SK-N-SH treated with all-trans-retinoic acid at 6 μM for 48 hours (cell line): ENCODE measurements at regions not wholly inside any gene's neighbourhood (a gene's known extent, or its start where the extent isn't known, plus 50 kb on each side); places are given as distances from the start of the nearest gene placed in this dataset.

Source experiments
- ATAC-seq: fragments of 200-7000 bp; cut with Tn5 transposase; 3 replicates; pipeline ENCODE4 v1.9.1; 2020; ENCODE audit warnings: mild to moderate bottlenecking, moderate library complexity
- ARNTL ChIP-seq: fragments of 450-650 bp; formaldehyde crosslinking; IDR thresholded peaks from 2 replicates; pipeline ENCODE4 v1.5.0; 2020; ENCODE audit warnings: low read depth, mild to moderate bottlenecking, moderate library complexity, borderline replicate concordance
- BACH2 ChIP-seq: fragments of 250-450 bp; sonication (Bioruptor Pico); IDR thresholded peaks from 2 replicates; pipeline ENCODE4 v1.9.0; 2021; ENCODE audit warnings: mild to moderate bottlenecking, borderline replicate concordance
- ESRRG ChIP-seq: fragments of 250-450 bp; sonication (Bioruptor Pico); IDR thresholded peaks from 2 replicates; pipeline ENCODE4 v1.6.1; 2021; ENCODE audit warnings: mild to moderate bottlenecking
- GLIS3 ChIP-seq: fragments of 250-450 bp; sonication (Bioruptor Pico); IDR thresholded peaks from 2 replicates; pipeline ENCODE4 v1.5.0; 2020; ENCODE audit warnings: mild to moderate bottlenecking, moderate library complexity
- ISL1 ChIP-seq: fragments of 250-450 bp; sonication (Bioruptor Pico); IDR thresholded peaks from 2 replicates; pipeline ENCODE4 v2.1.2; 2022; ENCODE audit warnings: mild to moderate bottlenecking, moderate library complexity
- OSR1 ChIP-seq: fragments of 250-450 bp; sonication (Bioruptor Pico); IDR thresholded peaks from 2 replicates; pipeline ENCODE4 v1.8.0; 2022; ENCODE audit warnings: moderate library complexity, mild to moderate bottlenecking, inconsistent platforms
- PPARA ChIP-seq: fragments of 250-450 bp; sonication (Bioruptor Pico); IDR thresholded peaks from 2 replicates; pipeline ENCODE4 v1.5.0; 2020; ENCODE audit warnings: mild to moderate bottlenecking, borderline replicate concordance
- RARB ChIP-seq: fragments of 250-450 bp; sonication (Bioruptor Pico); IDR thresholded peaks from 2 replicates; pipeline ENCODE4 v1.8.0; 2021; ENCODE audit warnings: mild to moderate bottlenecking, moderate library complexity
- SNAI2 ChIP-seq: fragments of 250-450 bp; sonication (Bioruptor Pico); IDR thresholded peaks from 2 replicates; pipeline ENCODE4 v1.5.0; 2020; ENCODE audit warnings: mild to moderate bottlenecking, moderate library complexity
- TCF4 ChIP-seq: fragments of 250-450 bp; sonication (Bioruptor Pico); IDR thresholded peaks from 2 replicates; pipeline ENCODE4 v1.8.0; 2021; ENCODE audit warnings: mild to moderate bottlenecking, moderate library complexity, borderline replicate concordance
- TOX ChIP-seq: fragments of 250-450 bp; sonication (Bioruptor Pico); IDR thresholded peaks from 2 replicates; pipeline ENCODE4 v1.8.0; 2021; ENCODE audit warnings: mild to moderate bottlenecking, moderate library complexity, borderline replicate concordance
- ZC3H10 ChIP-seq: fragments of 250-450 bp; sonication (Bioruptor Pico); IDR thresholded peaks from 2 replicates; pipeline ENCODE4 v1.5.1; 2021; ENCODE audit warnings: mild to moderate bottlenecking, moderate library complexity
- ZFP30 ChIP-seq: fragments of 450-650 bp; formaldehyde crosslinking; IDR thresholded peaks from 2 replicates; pipeline ENCODE4 v1.5.0; 2022; ENCODE audit warnings: mild to moderate bottlenecking, moderate library complexity
- ZNF565 ChIP-seq: fragments of 450-650 bp; formaldehyde crosslinking; conservative IDR thresholded peaks from 2 replicates; pipeline ENCODE4 v1.5.0; 2020; ENCODE audit warnings: low read depth, mild to moderate bottlenecking, moderate library complexity
- ZNF70 ChIP-seq: fragments of 450-650 bp; formaldehyde crosslinking; IDR thresholded peaks from 2 replicates; pipeline ENCODE4 v1.5.0; 2020; ENCODE audit warnings: mild to moderate bottlenecking, moderate library complexity
- ZNF8 ChIP-seq: fragments of 450-650 bp; formaldehyde crosslinking; IDR thresholded peaks from 2 replicates; pipeline ENCODE4 v1.5.0; 2020; ENCODE audit warnings: mild to moderate bottlenecking, moderate library complexity
- TF ChIP-seq, protein P1 (sequence below): fragments of 250-450 bp; sonication (Bioruptor Pico); IDR thresholded peaks from 2 replicates; pipeline ENCODE4 v1.8.0; 2020; ENCODE audit warnings: mild to moderate bottlenecking, moderate library complexity, borderline replicate concordance
- TF ChIP-seq, protein P2 (sequence below): fragments of 250-450 bp; sonication (Bioruptor Pico); IDR thresholded peaks from 2 replicates; pipeline ENCODE4 v1.5.0; 2020; ENCODE audit warnings: mild to moderate bottlenecking, moderate library complexity
- TF ChIP-seq, protein P3 (sequence below): fragments of 250-450 bp; sonication (Bioruptor Pico); IDR thresholded peaks from 2 replicates; pipeline ENCODE4 v1.5.1; 2021; ENCODE audit warnings: mild to moderate bottlenecking, moderate library complexity
- TF ChIP-seq, protein P4 (sequence below): fragments of 250-450 bp; sonication (Bioruptor Pico); IDR thresholded peaks from 2 replicates; pipeline ENCODE4 v1.5.1; 2020; ENCODE audit warnings: low read depth, mild to moderate bottlenecking, moderate library complexity
- TF ChIP-seq, protein P5 (sequence below): fragments of 250-450 bp; sonication (Bioruptor Pico); IDR thresholded peaks from 2 replicates; pipeline ENCODE4 v1.8.0; 2021; ENCODE audit warnings: low read depth, mild to moderate bottlenecking, moderate library complexity, borderline replicate concordance

DNA sequence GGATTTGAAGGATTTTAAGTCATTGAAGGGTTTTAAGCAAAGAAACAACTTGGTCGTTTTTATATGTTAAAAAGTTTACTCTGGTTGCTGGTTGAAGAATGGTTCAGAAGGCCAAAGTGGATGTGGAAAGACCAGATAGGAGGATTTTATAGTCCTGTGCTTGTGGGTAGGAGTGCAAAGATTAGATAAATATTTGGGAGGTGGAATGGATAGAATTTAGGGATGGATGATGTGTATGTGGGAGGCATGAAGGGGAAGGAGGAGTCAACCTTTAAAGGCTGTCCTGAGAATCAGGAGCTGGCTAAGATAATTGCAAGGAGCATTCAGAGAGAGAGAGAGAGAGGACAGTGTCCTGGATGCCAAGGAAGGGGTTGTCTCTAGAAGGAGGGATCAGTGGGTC lies 190.1 kb upstream of the SPRED2 start:
- ATAC-seq = no peak
- TF ChIP-seq ISL1 (no peak), ZC3H10 (CRISPR knock-in tag) (no peak), PPARA (CRISPR knock-in tag) (no peak), TOX (no peak), ZNF8 (CRISPR knock-in tag) (no peak), SNAI2 (CRISPR knock-in tag) (no peak), OSR1 (CRISPR knock-in tag) (no peak), GLIS3 (CRISPR knock-in tag) (no peak), TCF4 (no peak), ZNF70 (CRISPR knock-in tag) (no peak)
- TF ChIP-seq, protein P1, sequence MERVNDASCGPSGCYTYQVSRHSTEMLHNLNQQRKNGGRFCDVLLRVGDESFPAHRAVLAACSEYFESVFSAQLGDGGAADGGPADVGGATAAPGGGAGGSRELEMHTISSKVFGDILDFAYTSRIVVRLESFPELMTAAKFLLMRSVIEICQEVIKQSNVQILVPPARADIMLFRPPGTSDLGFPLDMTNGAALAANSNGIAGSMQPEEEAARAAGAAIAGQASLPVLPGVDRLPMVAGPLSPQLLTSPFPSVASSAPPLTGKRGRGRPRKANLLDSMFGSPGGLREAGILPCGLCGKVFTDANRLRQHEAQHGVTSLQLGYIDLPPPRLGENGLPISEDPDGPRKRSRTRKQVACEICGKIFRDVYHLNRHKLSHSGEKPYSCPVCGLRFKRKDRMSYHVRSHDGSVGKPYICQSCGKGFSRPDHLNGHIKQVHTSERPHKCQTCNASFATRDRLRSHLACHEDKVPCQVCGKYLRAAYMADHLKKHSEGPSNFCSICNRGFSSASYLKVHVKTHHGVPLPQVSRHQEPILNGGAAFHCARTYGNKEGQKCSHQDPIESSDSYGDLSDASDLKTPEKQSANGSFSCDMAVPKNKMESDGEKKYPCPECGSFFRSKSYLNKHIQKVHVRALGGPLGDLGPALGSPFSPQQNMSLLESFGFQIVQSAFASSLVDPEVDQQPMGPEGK = no peak
- TF ChIP-seq, protein P2, sequence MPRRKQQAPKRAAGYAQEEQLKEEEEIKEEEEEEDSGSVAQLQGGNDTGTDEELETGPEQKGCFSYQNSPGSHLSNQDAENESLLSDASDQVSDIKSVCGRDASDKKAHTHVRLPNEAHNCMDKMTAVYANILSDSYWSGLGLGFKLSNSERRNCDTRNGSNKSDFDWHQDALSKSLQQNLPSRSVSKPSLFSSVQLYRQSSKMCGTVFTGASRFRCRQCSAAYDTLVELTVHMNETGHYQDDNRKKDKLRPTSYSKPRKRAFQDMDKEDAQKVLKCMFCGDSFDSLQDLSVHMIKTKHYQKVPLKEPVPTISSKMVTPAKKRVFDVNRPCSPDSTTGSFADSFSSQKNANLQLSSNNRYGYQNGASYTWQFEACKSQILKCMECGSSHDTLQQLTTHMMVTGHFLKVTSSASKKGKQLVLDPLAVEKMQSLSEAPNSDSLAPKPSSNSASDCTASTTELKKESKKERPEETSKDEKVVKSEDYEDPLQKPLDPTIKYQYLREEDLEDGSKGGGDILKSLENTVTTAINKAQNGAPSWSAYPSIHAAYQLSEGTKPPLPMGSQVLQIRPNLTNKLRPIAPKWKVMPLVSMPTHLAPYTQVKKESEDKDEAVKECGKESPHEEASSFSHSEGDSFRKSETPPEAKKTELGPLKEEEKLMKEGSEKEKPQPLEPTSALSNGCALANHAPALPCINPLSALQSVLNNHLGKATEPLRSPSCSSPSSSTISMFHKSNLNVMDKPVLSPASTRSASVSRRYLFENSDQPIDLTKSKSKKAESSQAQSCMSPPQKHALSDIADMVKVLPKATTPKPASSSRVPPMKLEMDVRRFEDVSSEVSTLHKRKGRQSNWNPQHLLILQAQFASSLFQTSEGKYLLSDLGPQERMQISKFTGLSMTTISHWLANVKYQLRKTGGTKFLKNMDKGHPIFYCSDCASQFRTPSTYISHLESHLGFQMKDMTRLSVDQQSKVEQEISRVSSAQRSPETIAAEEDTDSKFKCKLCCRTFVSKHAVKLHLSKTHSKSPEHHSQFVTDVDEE (CRISPR knock-in tag) = no peak
- TF ChIP-seq, protein P3, sequence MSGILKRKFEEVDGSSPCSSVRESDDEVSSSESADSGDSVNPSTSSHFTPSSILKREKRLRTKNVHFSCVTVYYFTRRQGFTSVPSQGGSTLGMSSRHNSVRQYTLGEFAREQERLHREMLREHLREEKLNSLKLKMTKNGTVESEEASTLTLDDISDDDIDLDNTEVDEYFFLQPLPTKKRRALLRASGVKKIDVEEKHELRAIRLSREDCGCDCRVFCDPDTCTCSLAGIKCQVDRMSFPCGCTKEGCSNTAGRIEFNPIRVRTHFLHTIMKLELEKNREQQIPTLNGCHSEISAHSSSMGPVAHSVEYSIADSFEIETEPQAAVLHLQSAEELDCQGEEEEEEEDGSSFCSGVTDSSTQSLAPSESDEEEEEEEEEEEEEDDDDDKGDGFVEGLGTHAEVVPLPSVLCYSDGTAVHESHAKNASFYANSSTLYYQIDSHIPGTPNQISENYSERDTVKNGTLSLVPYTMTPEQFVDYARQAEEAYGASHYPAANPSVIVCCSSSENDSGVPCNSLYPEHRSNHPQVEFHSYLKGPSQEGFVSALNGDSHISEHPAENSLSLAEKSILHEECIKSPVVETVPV = no peak

DNA sequence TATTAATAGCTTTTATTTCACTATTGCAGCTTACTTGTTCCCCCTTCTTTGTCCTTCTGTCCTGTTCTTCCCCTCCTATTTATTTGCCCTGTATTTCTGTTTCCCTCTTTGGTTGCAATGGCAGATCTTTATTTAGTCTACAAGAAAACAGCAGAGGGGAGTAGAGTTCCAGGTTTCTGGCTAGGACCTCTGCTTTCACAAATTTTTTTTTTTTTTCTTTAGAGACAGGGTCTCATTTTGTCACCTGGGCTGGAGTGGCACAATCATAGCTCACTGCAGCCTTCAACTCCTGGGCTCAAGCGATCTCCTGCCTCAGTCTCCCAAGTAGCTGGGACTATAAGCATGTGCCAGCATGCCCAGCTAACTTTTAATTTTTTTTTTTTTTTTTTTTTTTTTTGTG lies 188.1 kb upstream of the SPRED2 start:
- peak; percentile 22; the same call in 1 of the 3 replicates for ATAC-seq
- no peak for TF ChIP-seq ARNTL (CRISPR knock-in tag)
- TF ChIP-seq, protein P4, sequence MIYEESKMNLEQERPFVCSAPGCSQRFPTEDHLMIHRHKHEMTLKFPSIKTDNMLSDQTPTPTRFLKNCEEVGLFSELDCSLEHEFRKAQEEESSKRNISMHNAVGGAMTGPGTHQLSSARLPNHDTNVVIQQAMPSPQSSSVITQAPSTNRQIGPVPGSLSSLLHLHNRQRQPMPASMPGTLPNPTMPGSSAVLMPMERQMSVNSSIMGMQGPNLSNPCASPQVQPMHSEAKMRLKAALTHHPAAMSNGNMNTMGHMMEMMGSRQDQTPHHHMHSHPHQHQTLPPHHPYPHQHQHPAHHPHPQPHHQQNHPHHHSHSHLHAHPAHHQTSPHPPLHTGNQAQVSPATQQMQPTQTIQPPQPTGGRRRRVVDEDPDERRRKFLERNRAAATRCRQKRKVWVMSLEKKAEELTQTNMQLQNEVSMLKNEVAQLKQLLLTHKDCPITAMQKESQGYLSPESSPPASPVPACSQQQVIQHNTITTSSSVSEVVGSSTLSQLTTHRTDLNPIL (CRISPR knock-in tag) = no peak
- TF ChIP-seq, protein P1 = no peak
- no peak for TF ChIP-seq ZNF70 (CRISPR knock-in tag)
- no peak for TF ChIP-seq RARB (CRISPR knock-in tag)
- no peak for TF ChIP-seq ZNF565 (CRISPR knock-in tag)
- TF ChIP-seq, protein P2 (CRISPR knock-in tag) = no peak
- TF ChIP-seq ZC3H10 (CRISPR knock-in tag) = no peak
- TF ChIP-seq ZFP30 = no peak
- TF ChIP-seq BACH2 = no peak
- no peak for TF ChIP-seq ESRRG (CRISPR knock-in tag)
- TF ChIP-seq TCF4 = no peak
- TF ChIP-seq ISL1 = no peak
- TF ChIP-seq SNAI2 (CRISPR knock-in tag) = no peak
- TF ChIP-seq, protein P5, sequence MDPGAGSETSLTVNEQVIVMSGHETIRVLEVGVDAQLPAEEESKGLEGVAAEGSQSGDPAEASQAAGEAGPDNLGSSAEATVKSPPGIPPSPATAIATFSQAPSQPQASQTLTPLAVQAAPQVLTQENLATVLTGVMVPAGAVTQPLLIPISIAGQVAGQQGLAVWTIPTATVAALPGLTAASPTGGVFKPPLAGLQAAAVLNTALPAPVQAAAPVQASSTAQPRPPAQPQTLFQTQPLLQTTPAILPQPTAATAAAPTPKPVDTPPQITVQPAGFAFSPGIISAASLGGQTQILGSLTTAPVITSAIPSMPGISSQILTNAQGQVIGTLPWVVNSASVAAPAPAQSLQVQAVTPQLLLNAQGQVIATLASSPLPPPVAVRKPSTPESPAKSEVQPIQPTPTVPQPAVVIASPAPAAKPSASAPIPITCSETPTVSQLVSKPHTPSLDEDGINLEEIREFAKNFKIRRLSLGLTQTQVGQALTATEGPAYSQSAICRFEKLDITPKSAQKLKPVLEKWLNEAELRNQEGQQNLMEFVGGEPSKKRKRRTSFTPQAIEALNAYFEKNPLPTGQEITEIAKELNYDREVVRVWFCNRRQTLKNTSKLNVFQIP (CRISPR knock-in tag) = no peak
- no peak for TF ChIP-seq OSR1 (CRISPR knock-in tag)
